HG03045 (cell line): ENCODE measurements at regions not wholly inside any gene's neighbourhood (a gene's known extent, or its start where the extent isn't known, plus 50 kb on each side); places are given as distances from the start of the nearest gene placed in this dataset.
"Not testable (repeated sequence)": the region's sequence is repeated elsewhere in the genome, so short reads cannot be mapped to it uniquely, and the experiment has no call there.

Experiments
- ATAC-seq: cut with Tn5 transposase; IDR thresholded peaks from one replicate; pipeline ENCODE4 v1.9.1; 2021; ENCODE audit warnings: mild to moderate bottlenecking, moderate library complexity; ENCODE audit not compliant: unreplicated experiment

- ATAC-seq: no peak
Observed at GRCh38 chr1:55816456-55817426, 601.6 kb upstream of the USP24 start.

- ATAC-seq: no peak
Observed at GRCh38 chr1:55815745-55816455, 600.7 kb upstream of the USP24 start.

GRCh38 chr1:55814967-55815366 is 599.8 kb upstream of the USP24 start:
- no peak for ATAC-seq

GRCh38 chr1:55813618-55814017 is 598.5 kb upstream of the USP24 start:
- no peak for ATAC-seq

GRCh38 chr1:55812281-55812680 is 597.1 kb upstream of the USP24 start:
- ATAC-seq: no peak

- ATAC-seq: no peak
Observed at GRCh38 chr1:55808263-55808662, 593.1 kb upstream of the USP24 start.

- ATAC-seq: no peak
Observed at GRCh38 chr1:55803429-55803828, 588.3 kb upstream of the USP24 start.

- no peak for ATAC-seq
Observed at GRCh38 chr1:55801481-55801880, 586.3 kb upstream of the USP24 start.

- ATAC-seq: no peak
Observed at GRCh38 chr1:55800503-55800902, 585.3 kb upstream of the USP24 start.

- ATAC-seq: no peak
Observed at GRCh38 chr1:55793856-55794255, 578.7 kb upstream of the USP24 start.

GRCh38 chr1:55792870-55793269 is 577.7 kb upstream of the USP24 start:
- no peak for ATAC-seq

GRCh38 chr1:55789466-55789865 is 574.3 kb upstream of the USP24 start:
- ATAC-seq: no peak

- ATAC-seq: no peak
Observed at GRCh38 chr1:55786396-55786795, 571.2 kb upstream of the USP24 start.

- ATAC-seq: not testable (repeated sequence)
Observed at GRCh38 chr1:55784941-55785450, 569.8 kb upstream of the USP24 start.

- ATAC-seq: no peak
Observed at GRCh38 chr1:55781944-55782482, 566.8 kb upstream of the USP24 start.

GRCh38 chr1:55781003-55781402 is 565.8 kb upstream of the USP24 start:
- no peak for ATAC-seq

- no peak for ATAC-seq
Observed at GRCh38 chr1:55777545-55777944, 562.4 kb upstream of the USP24 start.

GRCh38 chr1:55775007-55775406 is 559.8 kb upstream of the USP24 start:
- ATAC-seq: no peak

- no peak for ATAC-seq
Observed at GRCh38 chr1:55774446-55774845, 559.3 kb upstream of the USP24 start.

GRCh38 chr1:55773211-55773940 is 558.2 kb upstream of the USP24 start:
- no peak for ATAC-seq
